GM18502 (cell line): ENCODE measurements at regions not wholly inside any gene's neighbourhood (a gene's known extent, or its start where the extent isn't known, plus 50 kb on each side); places are given as distances from the start of the nearest gene placed in this dataset.
"Not testable (repeated sequence)": the region's sequence is repeated elsewhere in the genome, so short reads cannot be mapped to it uniquely, and the experiment has no call there.

Experiments
- ATAC-seq: cut with Tn5 transposase; IDR thresholded peaks from one replicate; pipeline ENCODE4 v1.9.1; 2021; ENCODE audit warnings: mild to moderate bottlenecking; ENCODE audit not compliant: unreplicated experiment, poor library complexity

DNA sequence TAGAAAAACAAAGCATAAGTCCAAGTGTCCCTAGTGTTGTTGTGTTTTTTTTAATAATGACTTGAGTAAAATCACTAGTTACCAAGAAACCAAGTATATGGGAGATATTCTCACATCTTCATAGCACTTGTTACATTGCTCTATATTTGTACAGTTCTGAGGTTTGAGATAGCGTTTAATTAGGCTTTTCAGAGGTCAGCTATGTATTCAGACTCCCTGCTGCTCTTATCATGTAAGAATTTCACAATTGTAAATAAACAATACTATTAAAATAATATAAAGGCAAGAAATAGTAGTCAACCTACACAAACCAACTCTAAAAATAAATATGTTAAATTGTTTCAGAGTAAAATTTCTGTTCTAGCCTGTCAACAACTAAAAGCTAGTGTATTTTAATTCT is 761.9 kb upstream of the FAM174A start:
- no peak for ATAC-seq

DNA sequence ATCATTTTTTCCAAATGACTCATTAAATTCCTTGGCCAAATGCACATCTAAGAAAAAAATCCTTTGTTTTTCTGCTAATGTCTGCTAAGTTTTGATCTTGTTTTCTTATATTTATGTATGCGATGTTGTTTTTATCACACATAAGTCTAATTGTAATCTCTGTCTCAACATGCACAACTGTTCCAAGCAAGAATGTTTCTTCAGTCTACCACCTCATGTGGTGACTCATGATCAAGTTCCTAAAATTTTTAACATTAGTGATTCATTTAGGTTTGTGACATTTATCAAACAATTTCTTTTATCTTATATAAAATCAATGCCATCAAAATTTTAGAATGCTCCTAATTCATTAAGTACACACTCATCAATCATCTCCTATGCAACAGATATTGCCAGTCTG is 763.9 kb upstream of the FAM174A start:
- ATAC-seq: no peak

DNA sequence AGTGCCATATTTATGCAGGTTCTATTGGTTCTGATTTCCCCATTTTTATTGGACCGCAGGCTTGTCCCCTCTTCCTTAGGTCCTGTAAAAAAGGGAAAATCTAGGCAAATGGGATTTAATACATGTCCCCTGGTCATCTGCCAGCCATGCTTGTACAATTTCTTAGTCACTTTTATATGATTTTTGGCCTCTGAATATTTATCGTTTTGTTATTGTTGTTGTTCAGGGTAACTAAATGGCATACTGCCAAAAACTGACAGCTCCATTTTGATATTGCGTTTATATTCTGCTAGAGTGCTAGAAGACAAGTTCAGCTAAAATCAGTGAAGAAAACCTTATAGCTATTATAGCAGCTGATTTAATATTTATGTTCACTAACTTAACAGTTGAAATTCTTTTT is 770.2 kb upstream of the FAM174A start:
- no peak for ATAC-seq

DNA sequence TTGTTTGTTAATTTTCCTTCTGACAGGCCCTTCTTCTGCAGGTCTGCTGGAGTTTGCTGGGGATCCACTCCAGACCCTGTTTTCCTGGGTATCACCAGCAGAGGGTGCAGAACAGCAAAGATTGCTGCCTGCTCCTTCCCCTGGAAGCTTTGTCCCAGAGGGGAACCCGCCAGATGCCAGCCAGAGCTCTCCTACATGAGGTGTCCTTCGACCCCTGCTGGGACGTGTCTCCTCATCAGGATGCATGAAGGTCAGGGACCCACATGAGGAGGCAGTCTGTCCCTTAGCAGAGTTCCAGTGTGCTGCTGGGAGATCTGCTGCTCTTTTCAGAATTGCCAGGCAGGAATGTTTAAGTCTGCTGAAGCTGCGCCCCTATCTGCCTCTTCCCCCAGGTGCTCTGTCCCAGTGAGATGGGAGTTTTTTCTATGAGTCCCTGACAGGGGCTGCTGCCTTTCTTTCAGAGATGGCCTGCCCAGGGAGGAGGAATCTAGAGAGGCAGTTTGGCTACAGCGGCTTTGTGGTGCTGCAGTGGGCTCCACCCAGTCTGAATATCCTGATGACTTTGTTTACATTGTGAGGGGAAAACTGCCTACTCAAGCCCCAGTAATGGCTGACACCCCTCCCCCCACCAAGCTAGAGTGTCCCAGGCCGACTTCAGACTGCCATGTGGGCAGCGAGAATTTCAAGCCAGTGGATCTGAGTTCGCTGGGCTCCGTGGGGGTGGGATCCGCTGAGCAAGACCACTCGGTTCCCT is 772.0 kb upstream of the FAM174A start:
- no peak for ATAC-seq

DNA sequence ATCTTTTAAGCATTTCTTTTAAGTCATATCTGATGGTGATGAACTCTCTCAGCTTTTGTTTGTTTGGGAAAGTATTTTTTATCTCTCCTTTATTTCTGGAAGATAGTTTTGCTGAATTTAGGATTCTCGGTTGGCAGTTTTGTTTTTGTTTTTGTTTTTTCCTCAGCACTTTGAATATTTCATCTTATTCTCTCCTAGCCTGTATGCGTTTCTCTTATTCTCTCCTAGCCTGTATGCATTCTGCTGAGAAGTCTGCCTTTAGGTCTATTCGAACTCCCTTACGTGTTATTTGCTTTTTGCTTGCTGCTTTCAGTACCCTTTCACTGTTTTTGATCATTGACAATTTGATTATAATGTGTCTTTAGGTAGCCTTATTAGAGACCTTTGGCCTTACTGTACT is 787.8 kb upstream of the FAM174A start:
- ATAC-seq: no peak

DNA sequence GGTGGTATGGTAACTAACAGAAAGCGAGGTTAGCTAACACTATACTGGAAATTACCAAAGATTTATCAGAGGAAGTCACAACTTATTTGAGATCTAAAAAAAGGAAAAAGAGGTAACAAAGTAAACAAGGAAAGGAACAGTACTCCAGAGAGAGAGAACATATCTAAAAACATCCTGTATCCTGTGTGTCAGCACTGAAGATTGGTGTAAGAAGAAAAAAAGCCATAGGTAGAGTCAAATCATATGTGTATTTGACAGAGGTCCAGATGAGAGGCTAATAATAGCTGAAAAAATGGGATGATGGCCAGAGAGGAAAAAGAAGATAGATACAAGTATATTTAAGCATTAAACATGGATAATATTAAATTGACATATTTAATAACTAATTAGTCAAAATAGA is 802.0 kb upstream of the FAM174A start:
- ATAC-seq: not testable (repeated sequence)

DNA sequence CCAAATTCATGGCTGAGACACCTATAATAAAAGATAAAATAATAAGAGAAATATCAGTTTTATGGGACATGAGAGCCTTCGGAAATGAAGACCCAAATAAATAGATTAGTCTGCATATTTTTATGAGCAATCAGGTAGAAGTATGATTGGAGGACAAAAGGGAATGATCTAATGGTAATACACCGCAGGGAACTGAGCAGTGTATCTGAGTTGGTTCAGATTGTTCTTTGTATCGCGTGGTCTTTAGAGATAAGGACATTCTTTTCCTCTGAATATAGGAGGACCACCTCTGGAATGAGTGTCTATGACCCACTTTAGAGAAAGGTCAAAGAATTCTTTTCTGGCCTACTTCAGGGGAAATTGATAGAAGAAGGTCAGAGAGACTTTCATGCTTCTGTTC is 801.8 kb upstream of the CHD1 start:
- not testable (repeated sequence) for ATAC-seq

DNA sequence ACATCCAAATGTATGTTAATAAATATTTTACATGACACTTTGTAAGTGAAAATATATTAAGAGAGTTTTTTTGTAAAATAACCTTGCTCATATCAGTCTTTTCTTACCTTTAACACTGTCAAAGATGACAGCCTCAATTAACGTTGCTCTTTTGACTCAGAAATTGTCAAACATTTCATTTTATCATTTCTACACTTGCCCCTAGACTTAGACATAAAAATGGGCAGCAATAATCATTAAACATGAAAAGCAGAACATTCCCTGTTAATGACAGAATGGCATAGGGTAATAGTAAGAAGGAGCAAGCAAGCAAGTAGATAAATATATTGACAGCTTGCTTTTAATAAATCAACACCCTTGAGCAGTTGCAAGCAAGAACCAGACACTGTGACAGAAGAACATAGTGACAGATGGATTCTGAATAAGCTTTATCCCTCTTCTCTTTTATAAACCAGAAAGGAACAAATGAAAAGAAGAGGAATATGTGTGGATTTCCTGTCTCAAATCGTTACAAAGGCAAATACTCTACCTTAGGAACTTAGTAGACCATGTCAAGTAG is 796.0 kb upstream of the CHD1 start:
- ATAC-seq: no peak

DNA sequence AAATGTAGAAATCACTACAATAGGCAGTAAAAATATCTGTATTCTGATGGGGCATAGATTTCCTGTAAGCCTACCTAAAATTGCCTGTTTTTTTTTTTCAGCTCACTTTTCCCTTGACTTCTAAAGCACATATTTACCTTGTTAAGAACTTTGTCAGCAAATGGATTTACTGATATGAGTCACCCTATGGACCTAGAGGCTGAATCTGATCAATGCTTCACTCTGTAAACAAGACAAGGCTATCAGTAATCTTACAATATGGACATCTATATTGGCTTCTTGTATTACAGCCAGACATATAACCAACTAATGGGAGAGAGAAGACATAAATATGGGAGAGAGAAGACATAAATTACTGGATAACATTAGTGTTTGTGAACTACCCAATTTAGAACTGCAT is 792.7 kb upstream of the CHD1 start:
- no peak for ATAC-seq

DNA sequence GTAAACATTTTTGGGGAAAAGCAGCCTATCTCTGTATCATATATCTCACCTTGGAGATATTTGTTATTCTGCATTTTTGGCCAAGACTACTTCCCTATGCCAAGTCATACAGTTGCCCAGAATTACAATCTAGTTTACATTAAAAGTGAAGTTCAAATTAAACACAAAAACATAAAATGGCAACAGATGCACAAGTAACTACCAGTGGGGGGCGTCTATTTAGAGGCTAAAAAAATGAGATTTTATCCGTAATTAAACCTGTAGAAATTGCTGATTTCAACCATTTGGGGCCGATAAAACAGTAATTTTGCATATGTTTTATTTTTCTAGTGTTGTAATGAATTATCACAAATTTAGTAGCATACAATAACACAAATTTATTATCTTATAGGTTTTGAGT is 787.1 kb upstream of the CHD1 start:
- no peak for ATAC-seq

DNA sequence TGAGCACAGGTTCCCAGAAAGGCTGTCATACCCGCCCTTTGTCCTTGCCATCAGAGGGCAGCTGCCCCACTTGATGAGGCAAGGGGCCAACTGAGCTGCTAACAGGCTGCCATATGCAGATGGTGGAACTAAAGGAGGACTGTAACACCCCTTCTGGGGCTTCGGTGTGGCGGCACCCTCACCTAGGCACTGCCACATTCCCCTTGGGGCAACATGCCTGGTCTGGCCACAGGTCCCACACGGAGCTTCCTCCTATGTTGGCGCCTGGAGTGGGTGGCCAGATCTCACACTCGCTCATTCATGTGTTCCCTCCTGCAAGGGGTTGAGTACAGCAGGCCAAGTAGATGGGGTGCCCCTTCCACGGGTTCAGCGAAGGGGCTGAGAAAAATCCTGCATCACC is 777.4 kb upstream of the CHD1 start:
- ATAC-seq: no peak

DNA sequence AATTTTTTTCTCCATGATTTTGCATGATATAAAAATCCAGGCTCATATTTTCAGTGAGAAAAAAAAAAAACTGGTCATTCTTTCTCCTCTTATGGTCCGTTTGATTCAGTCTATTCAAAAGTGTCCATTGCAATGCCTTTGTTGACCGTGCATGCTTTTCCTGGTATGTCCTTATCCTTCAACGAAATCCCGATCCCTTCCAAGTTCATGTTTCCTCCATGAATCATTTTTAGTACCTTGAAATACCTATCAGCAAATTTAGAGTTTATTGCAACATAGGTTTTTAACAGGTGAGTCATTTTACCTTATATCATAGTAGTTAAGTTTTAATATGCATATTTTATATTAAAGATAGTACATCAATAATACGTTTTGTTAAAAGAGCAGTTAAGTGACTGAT is 773.8 kb upstream of the CHD1 start:
- no peak for ATAC-seq

DNA sequence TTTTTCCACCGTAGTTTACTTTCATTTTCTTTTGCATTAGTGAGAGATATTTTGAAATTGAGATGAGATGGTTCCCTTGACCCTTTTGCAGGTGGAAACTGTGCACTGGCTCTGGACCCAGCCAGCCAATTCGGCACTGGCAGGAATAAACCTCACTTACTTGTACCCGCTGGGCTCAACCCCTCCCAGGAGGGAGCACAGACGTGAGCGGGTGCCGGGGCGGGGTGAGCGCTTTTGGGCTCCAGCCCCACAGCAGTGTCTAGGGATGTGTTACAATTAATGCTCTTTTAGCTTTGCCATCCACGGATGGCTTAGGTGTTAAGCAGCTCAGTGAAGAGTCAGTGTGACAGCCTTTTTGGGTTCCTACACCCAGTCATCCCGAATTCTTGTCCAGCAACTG is 766.1 kb upstream of the CHD1 start:
- no peak for ATAC-seq

DNA sequence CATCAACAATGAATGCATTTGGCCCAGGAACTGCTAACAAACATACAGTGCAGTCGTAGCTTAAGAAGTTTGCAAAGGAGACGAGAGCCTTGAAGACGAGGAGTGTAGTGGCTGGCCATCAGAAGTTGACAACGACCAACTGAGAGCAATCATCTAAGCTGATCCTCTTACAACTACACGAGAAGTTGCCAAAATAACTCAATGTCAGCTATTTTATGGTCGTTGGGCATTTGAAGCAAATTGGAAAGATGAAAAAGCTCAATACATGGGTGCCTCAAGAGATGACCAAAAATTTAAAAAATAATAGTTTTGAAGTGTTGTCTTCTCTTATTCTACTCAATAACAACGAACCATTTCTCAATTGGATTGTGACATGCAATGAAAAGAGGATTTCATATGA is 757.7 kb upstream of the CHD1 start:
- ATAC-seq: no peak

DNA sequence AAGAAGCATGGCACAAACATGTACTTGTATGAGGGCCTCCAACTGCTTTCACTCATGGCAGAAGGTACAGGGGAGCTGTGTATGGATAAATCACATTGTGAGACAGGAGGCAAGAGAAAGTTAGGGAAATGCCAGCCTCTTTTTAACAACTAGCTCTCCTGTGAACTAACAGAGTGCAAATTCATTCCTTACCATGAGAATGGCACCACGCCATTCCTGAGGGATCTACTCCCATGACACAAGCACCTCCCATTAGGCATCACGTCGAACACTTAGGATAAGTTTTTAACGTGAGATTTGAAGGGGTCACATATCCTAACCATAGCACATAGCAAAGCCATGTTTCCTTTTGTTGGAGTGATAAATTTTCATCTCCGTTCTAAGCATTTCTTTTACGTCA is 747.2 kb upstream of the CHD1 start:
- no peak for ATAC-seq

DNA sequence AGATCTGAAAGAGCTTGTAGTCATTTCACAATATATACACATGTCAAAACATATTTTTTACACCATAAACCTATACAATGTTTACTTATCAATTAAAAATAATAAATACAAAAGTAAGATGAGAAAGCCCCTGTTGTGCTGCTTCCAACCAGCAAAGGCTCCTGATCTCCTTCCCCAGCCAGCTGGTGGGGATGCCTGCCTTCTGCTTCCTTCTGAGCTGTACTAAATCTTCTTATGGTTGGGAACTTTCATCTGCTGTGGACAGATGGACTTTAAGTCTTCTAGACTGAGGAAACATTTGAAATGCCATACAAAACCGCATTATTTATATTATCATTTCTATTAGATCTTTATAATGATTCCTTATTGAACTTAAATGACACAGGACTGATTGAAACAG is 745.3 kb upstream of the CHD1 start:
- ATAC-seq: no peak

DNA sequence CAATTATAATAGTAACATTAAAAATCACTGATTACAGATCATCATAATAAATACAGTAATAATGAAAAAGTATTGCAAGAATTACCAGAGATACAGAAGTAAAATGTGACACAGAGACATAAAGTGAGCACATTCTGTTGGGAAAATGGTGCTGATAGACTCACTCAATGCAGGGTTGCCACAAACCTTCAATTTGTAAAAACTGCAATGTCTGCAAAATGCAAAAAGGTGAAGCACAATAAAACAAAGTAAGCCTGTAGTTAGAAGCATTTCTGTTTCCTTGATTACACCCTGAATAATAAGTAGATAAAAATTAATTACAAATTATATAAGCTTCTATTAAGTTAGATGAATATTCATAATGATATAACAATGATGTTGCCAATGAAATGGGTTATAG is 736.2 kb upstream of the CHD1 start:
- ATAC-seq: no peak

DNA sequence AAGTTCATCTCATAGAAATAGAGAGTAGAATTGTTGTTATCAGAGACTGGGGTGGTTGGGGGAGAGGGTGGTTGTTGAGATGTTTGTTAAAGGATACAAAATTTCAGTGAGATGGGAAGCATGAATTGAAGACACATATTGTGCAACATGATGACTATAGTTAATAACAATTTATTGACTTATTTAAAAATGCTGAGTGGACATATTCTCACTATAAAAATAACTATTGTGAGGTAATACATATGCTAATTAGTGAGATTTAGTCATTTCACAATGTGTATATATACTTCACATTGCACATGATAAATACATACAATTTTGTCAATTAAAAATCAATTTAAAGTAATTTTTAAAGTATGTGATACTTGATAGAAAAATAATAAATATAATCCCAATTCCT is 722.5 kb upstream of the CHD1 start:
- no peak for ATAC-seq

DNA sequence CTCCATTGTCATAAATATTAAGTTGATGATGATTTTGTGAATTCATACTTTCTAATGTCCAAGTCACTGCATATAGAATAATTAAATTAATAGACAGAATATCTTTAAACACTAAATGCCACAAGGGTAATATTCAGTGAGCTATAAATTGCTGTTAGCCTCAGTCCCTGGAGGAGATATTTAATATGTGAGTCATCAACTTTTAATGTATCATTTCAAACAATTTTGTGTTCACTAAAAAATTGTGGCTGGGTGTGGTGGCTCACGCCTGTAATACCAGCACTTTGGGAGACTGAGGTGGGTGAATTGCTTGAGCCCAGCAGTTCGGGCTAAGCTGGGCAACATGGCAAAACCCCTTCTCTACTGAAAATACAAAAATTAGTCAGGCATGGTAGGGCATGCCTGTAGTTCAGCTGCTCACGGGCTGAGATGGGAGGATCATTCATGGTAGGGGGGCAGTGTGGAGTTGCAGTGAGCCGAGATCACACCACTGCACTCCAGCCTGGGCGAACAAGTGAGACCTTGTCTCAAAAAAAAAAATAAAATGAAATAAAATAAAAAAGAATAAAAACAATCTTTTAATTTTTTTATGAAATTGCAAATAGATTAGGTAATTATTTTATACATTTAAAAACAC is 717.3 kb upstream of the CHD1 start:
- no peak for ATAC-seq

DNA sequence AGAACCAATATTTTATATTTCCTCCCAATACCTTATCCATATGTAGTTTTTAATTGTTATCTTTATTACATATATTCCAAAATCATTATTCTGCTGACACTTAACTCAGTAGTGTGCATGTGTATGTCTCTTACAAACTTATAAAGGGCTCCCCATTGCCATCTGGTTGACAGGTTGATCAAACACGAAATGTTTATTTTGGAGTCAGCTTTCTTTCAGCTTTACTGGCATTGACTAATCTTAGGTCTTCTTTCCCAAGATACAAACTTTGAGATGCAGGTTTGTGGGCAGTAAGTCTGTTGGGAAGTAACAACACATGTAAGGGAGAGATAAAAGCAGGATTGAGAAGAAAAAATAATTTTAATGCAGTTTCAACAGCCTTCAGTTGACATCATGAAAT is 716.0 kb upstream of the CHD1 start:
- ATAC-seq: no peak

DNA sequence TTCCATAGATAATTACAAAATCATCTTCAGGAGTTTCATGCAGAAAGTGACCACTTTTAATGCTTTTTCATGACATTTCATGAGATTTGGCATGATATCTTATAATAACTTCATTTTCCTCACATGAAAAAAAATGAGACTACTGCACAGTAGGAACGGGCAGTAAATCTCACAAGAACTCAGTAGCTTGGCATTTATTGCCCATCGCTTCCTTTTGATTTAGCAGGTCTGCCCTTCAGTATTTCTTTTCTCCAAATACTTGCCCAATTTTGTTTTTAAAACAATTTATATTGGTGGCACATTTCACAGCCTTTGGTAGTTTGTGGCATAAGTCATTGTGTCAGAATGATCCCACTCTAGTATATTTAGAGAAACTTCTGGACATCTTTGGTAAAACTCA is 711.8 kb upstream of the CHD1 start:
- no peak for ATAC-seq

DNA sequence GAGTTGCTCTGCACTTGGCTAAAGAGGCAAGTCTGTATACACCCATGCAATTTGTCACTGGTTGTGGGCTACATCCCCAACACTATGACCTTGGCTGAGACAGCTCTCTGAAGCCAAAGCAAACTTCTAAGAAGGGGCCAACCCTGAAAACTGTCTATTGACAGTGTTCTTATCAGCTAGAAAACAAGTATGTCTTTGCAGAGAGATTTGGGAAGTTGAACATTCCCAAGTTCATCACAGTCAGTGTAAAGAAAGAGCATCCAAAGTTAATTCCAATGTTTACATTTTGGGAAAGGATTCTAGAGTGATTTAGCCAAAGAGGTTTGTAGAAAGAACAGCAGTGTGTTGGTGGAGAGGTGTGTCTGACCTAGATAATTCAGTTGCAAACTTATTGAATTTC is 711.1 kb upstream of the CHD1 start:
- ATAC-seq: no peak
